ENCODE measurements at regions not wholly inside any gene's neighbourhood (a gene's known extent, or its start where the extent isn't known, plus 50 kb on each side); places are given as distances from the start of the nearest gene placed in this dataset.

DNA sequence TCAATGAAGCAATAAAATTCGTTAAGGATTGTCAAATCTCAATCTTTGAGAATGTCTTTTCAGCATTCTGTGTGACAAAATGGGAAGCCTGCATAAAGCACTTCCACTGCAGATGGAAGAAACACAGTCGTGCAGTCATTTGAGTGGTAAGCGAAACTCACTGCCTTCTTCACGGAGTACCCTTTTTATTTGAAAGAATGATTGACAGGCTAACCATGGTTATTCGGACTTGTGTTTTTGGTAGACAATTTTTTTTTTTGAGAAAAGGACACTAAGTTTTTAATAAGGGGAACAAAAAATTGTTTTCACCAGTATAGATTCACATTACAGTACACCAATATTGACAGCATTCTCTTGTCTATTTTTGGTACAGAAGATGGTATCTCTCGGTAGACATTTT is 86.9 kb upstream of the MSX1 start:
- DNase-seq (ENCODE audit: low spot score) = no peak

DNA sequence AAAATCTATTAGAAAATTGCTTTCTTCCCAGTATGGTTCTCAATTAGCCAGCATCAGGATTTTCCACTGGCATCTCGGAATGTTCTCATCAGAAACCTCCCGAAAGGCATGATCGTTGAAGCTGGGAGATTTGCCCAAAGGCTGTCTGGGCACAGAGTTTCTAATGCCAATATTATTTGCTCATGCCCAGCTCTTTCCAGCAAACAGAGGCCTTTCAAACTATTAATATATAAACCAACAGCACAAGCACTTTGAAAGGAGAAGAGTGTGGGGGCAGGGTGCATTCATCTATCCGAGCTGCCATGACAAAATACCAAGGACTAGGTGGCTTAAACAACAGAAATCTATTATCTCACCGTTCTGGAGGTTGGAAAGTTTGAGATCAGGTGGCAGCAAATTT is 88.3 kb upstream of the MSX1 start:
- no peak for DNase-seq (ENCODE audit: low spot score)

DNA sequence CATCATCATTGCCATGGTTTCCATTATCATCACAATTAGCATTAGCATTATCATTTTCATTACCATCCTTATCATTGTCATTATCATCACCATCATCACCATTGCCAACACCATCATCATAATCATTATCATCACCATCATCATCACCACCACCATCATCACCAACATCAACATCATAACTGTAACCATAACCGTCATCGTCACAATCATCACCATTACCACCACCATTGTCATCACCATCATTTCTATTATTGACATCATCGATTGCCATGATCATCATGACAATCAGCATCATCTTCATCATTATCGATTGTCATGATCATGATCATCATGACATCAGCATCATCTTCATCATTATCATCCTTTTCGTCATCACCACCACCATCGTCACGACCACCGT is 88.9 kb upstream of the MSX1 start:
- DNase-seq (ENCODE audit: low spot score) = no peak

DNA sequence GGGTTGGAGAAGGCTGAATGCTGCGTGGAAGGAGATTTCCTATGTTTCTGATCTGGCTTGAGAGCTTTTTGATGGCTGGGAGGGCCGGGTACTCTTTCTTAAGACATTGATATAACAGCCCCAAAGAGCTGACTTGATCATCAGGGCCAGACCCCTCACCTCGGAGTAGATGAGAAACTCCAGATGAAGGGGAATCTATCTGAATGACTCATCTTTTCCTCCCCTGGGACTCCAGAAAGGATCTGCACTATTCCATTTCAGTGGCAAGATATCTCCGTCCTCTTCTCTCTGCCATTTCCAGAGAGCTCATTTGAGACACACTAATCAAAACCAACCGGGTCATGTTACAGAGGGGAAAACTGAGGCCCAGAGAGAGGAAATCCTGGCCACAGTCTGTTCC is 92.9 kb upstream of the MSX1 start:
- no peak for DNase-seq (ENCODE audit: low spot score)

DNA sequence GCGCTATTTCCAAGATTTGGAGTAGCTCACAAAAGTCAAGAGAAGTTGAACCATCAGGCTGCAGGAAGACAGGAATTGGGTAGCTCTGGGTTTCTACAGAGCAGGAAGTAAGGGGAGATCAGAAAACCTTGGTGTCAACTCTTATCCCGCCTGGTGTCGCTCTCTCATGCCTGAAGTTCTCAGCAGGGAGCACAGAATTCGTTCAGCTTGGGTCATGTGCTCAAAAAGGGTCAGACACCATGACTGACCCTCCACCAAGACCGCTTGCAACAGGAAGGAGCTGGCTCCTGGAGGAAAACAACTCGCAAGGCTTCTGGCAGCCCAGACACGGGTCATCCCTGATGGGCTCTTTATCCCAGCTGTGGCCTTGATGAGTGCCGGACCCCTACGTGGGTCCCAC is 93.7 kb upstream of the MSX1 start:
- DNase-seq (ENCODE audit: low spot score) = no peak

DNA sequence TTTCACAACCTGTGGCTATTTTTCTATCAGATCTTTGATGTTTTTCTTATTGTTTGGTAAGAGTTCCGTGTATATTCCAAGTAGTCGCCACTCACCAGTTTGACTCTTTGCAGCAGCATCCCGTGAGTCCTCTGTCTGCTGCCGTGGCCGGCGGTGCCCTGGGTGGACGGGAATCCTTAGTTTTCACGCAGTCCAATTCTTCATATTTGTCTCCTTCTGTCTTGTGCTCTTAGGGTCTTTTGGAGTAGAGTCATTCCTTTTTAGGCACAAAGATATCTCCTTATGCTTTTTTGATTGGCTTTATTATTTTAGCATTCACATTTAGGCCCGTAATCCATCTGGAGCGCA is 94.9 kb upstream of the MSX1 start:
- no peak for DNase-seq (ENCODE audit: low spot score)

DNA sequence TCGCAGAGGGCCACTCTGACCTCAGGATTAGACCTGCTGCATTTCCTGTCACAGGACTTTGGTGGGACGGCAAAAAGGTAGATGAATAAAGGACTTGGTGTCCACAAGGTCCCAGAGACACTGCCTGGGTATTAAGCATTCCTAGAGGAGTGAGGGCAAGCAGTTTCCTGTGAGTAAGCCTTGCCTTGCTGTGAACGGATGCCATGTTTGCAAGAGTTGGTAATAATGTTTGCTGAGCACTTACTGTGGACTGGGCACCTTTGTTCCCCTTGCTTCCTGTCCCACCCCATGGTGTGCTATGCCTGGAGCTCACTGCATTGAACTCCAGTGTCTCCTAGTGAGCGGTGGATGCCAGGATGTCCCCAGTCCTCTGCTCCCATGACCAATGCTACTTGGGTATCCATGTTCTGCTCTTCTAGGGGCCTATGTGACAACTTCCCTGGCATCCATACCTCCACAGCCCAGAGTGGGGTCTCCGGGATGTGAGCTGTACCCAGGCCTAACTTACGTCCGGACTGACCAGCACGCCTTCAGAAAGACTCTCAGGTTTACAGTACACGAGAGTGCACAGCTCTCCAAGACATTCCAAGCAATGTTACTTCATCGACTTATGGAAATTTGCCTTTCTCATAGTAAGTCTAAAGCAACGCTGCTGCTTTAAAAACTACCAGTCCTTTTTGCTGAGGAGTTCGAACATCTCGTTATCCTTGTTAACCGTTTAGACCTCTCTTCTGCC is 95.5 kb upstream of the MSX1 start:
- peak; percentile 22 for DNase-seq (ENCODE audit: low spot score)

DNA sequence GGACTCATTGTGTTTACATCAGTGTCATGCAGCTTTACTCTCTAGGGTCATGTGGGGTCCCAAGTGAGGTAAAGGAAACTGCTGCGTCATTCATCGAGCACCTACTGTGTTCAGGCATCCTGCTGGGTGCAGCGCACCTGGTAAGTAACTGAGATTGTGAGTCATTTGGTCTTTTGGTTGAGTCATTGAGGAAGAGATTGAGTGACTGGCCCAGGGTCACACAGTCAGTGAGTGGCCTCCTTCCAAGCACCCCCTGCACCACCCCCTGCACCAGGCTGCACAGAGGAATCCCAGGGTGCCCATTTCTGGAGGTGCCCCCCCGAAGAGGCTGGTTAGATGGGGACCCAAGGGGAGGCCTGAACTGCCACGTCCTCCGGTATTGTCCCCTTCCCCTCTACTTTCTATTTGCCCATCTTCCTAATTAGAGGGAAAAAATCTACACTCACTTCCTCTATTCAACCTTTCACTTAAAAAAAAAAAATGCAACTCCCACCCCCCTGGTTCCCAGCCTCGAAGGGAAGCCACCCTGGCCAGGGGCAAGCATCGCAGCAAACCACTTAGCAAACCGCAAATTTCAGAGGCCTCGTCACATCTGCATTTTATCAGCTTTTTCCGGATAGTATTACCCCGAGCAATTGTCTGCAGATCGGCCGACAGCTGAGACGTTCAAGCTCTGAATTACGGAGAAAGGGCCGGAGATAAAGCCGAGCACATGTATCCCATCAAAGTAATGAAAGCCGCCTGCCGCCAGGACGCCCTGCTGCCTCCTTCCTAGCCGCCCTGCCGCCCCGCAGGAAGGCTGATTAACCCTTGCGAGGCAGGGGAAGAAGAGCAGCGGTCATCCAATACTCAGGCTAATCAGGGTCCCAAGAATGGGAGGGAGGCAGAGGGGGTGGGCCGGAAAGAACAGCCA is 96.3 kb upstream of the MSX1 start:
- DNase-seq (ENCODE audit: low spot score) = peak; percentile 68

DNA sequence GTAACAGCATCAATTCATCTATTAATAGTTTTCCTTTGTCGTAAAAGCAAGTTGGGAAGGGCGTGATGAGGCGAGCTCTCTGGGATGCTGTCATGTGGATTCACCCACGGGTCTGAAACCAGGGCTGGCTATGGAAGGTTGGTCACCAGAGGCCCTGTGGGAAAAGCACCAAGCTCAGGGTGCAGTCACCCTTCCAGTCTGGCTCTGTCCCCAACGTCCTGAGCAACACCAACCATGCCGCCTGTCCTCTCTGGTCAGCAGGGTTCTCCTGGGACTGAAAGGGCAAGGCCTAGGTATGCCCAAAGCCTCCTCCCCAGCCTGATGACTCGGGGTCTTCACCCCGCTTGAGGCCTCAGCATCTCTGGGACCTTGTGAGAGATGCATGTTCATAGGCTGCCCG is 97.2 kb upstream of the MSX1 start:
- no peak for DNase-seq (ENCODE audit: low spot score)

DNA sequence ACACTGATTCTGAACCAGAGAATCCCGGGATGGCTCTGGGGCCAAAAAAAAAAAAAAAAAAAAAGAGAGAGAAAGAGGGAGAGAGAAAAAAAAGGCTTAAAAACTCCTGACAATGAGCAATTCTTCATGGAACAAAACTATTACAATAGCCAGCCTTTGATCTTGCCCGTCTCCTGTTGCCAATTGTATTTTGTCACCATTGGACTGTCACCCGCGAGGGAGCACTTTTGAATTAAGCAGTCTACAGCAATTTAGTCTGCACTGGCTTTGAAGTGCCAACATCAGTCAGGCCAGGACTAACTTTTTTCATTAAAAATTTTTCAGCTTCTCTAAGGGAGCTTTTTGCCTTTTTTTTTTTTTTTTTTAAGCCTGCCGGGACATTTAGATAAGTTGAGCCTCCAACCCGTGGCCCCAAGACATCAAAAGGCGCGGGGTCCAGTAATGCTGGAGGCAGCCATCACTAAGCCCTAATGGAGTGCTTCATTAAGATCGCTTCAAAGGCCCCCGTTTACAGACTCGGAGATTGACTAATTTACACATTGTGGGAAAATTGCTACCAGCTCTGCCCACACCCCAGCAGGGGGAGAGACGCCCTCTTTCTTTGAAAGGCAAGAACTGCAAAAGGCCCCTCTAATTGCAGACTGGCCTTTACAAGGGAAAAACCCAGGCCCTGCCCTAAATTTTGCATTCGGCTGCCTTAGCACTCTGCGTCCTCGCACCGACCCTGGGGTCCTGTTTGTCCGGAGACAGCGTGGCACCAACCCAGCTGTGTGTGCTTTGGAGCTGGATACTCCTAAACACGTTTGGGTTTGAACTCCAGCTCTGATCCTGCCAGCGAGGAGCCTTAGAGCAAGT is 98.1 kb upstream of the MSX1 start:
- DNase-seq (ENCODE audit: low spot score) = no peak

DNA sequence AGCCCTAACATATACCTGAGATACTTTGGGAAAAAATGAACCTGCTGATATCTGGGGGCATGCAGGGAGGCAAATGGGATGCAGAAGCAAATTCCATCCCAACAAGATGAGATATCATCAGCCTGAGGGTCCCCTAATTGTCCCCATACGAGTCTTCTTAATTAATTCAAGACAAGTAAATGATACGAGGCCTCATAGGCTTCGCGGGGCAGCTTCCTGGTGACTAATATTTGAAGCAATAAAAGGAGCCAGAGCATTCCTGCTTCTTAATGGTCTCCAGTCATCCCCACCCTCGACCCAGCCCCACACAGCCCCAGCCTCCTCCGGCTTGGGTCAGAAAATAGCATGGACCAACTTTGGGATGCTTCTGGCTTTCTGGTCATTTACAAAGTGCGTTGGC is 99.6 kb upstream of the MSX1 start:
- no peak for DNase-seq (ENCODE audit: low spot score)

DNA sequence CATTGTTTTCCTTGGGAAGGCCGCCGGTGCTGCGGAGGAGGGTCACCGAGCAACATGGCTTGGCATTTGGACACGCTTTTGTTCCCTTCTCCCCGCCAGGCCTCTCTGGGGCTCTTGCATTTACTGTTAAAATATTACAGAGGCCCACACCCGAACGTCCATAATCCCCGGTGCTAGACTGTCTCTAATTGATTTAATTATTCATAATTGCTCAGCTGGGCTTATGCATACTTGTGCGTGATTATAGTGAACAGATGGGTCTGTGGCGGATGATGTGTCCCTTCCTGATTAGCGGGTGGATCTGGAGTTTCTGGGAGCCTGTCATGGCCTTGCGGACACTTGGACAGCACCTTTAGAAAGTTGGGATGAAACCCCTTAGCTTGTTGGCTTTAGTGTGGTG is 100.2 kb upstream of the MSX1 start:
- DNase-seq (ENCODE audit: low spot score) = no peak

DNA sequence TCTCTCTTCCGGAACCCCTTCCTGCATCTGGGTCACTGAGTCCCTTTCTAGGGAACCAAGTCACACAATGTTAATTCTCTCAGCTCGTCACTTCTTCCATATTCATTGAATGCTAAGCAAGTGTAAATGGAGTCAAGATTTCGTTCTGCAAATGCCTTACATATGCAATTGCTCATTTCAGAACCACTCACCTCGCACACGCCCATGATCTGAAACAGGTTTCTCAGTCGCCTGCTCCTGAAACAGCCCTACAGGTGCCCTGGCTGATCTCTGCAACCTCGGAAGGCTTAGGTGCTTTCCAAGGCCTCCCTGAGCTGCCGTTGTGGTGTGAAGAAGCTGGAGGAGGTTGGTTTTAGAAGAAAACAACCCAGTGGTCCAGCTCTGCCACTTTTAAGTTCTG is 100.8 kb upstream of the MSX1 start:
- no peak for DNase-seq (ENCODE audit: low spot score)

DNA sequence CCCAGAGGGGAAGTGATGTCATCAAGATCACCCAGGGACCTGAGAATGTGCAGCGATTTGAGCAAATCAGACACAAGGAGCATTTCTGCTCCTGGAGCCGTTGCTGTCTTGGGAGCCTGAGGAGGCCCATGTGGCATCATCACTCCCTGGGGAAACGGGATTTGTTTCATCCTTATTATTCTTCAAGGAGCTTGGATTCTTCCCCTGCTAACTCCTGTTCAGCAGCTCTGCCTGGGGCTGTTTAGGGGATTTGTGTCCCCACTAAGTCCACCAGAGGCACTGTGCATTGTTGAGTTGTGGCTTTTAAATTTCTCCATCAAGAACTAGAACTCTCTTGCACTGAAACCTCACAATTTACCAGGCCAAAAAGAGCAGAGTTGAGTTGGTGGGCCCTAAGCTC is 104.2 kb upstream of the MSX1 start:
- DNase-seq (ENCODE audit: low spot score) = no peak

DNA sequence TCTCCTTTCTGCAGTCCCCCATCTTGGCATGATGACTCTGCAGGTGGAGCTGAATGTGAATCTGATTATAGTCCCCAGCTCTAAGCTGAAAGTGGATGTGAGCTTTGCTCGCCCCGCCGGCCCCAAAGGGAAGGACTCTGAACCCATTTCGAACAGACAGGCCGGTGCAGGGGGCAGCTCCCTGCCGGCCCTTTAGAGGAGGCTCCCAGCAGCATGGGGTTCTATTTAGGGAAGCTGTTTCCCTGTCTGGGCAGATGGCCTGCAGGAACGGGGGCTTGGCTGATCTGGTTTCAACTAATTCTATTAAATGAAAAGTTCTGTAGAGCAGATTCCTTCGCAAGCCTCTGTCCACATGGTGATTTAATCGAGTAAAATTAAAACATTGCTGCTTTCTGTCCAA is 104.8 kb upstream of the MSX1 start:
- no peak for DNase-seq (ENCODE audit: low spot score)

DNA sequence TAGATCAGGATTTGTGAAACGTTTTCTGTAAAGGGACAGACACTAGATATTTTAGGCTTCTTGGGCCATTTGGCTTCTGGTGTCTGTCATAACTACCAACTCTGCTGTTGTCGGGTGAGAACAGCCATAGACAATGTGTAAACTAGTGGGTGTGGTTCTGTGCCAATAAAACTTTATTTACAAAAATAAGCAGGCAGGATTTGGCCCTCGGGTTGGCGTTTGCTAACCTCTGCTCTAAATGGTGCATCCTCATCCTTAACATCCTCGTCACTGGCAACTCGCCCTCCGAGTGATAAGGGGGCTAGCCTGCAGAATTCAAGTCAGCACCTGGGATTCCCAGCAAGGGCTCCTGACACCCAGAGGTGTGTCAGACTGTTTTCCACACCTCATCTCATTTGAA is 105.8 kb upstream of the MSX1 start:
- DNase-seq (ENCODE audit: low spot score) = no peak

DNA sequence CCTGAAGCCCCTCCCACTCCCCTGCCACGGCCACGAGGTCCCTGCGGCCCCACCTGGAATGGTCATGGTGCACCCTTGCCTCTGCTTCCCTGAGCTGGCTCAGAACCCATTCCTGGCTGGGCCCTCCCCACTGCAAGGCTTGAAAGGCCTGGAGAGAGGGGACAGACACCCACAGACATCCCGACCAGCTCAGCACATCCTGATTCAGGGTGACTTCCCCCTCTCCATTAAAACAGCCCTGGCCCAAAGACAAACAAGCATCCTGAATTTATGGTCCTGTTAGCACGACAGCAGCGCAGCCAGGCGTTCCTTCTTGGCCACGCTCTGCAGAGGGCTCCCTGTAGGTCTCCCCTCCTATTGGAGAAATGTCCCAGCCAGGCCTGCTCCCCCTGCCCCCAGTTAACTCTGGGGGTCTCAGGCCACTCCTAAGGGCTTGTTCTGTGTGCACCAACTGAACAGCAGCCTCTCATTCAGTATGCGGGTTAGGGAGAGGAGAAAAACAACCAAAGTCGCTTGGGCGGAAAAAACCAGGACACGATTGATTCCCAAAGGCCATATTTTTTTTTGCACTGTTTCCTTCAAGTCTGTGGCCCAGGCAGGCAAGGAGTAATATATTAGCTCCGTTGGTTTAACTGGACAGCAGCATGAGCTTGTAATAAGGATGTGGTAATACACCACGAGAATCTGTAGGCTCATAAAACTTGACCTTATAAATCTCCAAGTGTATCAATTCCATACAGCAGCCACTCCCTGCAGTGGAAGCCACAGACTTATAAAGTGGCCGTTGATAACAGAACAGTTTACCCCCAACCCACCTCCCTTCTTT is 106.7 kb upstream of the MSX1 start:
- no peak for DNase-seq (ENCODE audit: low spot score)

DNA sequence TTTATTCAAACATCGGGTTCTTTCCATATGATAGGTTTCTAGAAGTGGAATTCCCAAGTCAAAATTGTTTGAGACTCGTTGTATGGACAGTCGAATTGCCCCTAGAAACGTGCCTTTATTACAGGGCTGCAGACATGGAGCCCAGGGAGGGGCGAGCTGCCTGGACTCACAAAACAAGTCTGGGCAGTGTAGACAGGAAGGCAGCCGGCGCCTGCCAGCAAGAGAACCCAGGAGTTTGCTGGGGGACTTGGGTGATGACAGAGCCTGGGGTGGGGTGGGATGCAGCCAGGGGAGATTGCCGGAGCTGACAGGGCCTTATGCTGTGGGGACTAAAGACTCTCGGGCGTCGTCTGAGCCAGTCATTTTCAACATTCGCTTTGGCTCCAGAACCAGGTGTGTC is 107.4 kb upstream of the MSX1 start:
- no peak for DNase-seq (ENCODE audit: low spot score)

DNA sequence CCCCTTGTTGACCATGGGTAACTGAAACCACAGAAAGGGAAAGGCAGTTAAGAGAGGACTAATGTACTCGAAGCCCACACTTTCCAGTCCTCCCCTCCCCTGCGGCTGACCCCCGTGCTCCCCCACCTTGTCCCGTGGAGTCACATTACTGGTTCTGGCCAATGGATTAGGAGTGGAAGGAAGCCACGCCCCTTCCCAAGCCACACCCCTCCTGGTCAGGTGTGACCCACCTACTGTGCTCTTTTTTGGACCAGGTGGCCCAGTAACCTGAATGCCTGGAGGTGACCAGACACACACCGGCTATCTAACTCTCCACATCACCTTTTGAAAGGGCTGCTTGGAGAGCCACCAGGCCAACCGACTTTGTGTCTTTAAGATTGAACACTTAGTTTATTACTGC is 109.3 kb upstream of the MSX1 start:
- DNase-seq (ENCODE audit: low spot score) = no peak

DNA sequence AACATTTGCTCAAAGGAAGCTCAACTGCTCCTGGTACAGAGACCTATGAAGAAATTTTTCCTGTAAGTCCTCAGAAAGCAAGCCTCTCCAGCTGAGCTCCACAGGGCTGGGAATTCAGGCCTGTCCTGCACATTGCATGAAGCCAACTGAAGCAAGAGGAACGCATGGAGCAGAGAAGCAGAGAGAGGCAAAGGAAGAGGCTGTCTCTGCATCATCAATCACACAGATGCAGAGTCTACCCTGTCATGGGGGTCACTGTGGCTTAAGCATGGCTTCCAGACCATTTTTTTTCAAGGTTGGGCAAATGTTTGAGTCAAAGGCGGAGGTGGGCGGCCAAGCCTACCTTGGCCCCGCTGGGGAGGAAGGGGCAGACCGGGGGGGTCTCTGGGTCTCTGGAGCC is 110.3 kb upstream of the MSX1 start:
- no peak for DNase-seq (ENCODE audit: low spot score)

DNA sequence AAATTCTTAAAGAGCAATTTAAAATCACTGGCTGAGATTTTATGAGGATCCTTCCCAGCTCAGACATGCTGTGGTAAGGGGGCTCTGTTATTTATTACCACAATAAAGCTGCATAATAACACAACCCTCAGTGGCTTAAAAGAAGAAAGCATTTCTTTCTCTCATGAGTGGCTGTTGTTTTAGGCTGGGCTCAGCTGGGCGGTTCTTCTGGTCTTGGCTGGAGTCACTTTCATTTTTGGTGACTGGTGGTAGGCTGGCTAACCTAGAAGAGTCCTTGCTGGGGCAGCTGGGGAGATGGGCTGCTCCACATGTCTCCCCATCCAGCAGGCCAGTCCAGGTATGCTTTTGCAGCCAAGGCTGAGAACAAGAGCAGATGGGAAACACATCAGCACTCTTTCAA is 113.0 kb upstream of the MSX1 start:
- DNase-seq (ENCODE audit: low spot score) = no peak

DNA sequence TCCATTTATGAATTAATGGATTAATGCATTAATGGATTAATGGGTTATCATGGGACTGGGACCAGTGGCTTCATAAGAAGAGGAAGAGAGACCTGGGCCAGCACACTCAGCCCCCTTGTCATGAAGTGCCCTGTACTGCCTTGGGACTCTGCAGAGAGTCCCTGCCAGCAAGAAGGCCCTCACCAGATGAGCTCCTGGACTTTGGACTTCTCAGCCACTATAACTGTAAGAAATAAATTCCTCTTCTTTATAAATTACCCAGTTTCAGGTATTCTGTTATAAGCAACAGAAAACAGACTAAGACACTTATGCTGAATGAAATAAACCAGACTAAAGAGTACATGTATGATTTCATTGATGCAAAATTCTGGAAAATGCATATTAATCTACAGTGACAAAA is 119.4 kb upstream of the MSX1 start:
- DNase-seq (ENCODE audit: low spot score) = no peak
